Esophagus squamous epithelium (tissue), 5 donors: ENCODE measurements at regions not wholly inside any gene's neighbourhood (a gene's known extent, or its start where the extent isn't known, plus 50 kb on each side); places are given as distances from the start of the nearest gene placed in this dataset.

Experiments
- DNase-seq: peaks from one replicate; lab custom pipeline; 2025; lab: John Stamatoyannopoulos, UW
- H3K27ac ChIP-seq, 4 donors: fragments of 200-600 bp; sonication (generic); one replicate each; pipeline ENCODE4 v1.5.1; 2016 to 2019; ENCODE audit warnings: mild to moderate bottlenecking in 1 of 4
- H3K27me3 ChIP-seq, 4 donors: fragments of 200-600 bp; sonication (generic); 1 replicate in 3 of 4; 2 replicates in 1 of 4; pipeline versions ENCODE4 v1.5.1 to v1.6.0; 2017 to 2021; ENCODE audit warnings: antibody characterized with exemption in 1 of 4
- H3K36me3 ChIP-seq, 3 donors: fragments of 200-600 bp; sonication (generic); one replicate each; pipeline ENCODE4 v1.5.1; 2016 to 2019
- H3K4me1 ChIP-seq, 3 donors: fragments of 200-600 bp; sonication (generic); one replicate each; pipeline ENCODE4 v1.5.1; 2017 to 2019
- H3K4me3 ChIP-seq, 4 donors: fragments of 200-600 bp; sonication (generic); 1 replicate in 3 of 4; 2 replicates in 1 of 4; pipeline ENCODE4 v1.5.1; 2016 to 2019; ENCODE audit warnings: mild to moderate bottlenecking in 2 of 4, moderate library complexity in 1 of 4
- H3K9me3 ChIP-seq, 3 donors: fragments of 200-600 bp; sonication (generic); one replicate each; pipeline ENCODE4 v1.5.1; 2016 to 2019
- CTCF ChIP-seq, 6 experiments: fragments of 450-650 bp in 4 of 6; fragments of 200-600 bp in 2 of 6; sonication (generic) in 2 of 6; IDR thresholded peaks; one replicate each; pipeline ENCODE4 v1.5.1; 2016 to 2019; ENCODE audit warnings: antibody characterized with exemption in 6 of 6, mild to moderate bottlenecking in 4 of 6, moderate library complexity in 4 of 6
- POLR2A ChIP-seq, 4 donors: fragments of 450-650 bp; IDR thresholded peaks; one replicate each; pipeline ENCODE4 v1.6.1; 2017; ENCODE audit warnings: antibody characterized with exemption in 4 of 4, mild to moderate bottlenecking in 4 of 4, moderate library complexity in 3 of 4
- WGBS, 2 donors: methylation state at CpG; one replicate each; pipeline ENCODE4 v1.1.5; 2018; 5-methylcytosine and 5-hydroxymethylcytosine counted together
- intact Hi-C: fragments of 100-400 bp; cut with DNase I; formaldehyde crosslinking; loops from one replicate; pipeline ENCODE4 v1.15.0; 2022
- donor health status: DM: yes; HTN: yes; CAD: no.

GRCh38 chr17:77326076-77326591, 185.4 kb downstream of the SEC14L1 start:
- H3K4me1 ChIP-seq = peaks cover 52 to 94% (median 60%) of the 10 kb centered on the region in 3 donors
- H3K27ac ChIP-seq = peak overlapping the region; percentile 89 to 97 (median 93)
- WGBS, 2 donors = 80 to 84% methylated on average over 14 of the region's 18 CpGs
- no peaks in the 10 kb centered on the region for H3K9me3 ChIP-seq
- TF ChIP-seq POLR2A (IDR thresholded peaks at IDR 0.05) (no peak), CTCF (IDR thresholded peaks at IDR 0.05) (no peak)
- intact Hi-C loops = no loop called here
- DNase-seq = no peak
- H3K36me3 ChIP-seq = no peaks in the 10 kb centered on the region
- H3K4me3 ChIP-seq = no peak overlapping the region
- no peaks in the 10 kb centered on the region for H3K27me3 ChIP-seq

GRCh38 chr17:77326636-77327035, 185.9 kb downstream of the SEC14L1 start:
- Histone ChIP-seq H3K4me3 (no peak overlapping the region), H3K9me3 (no peaks in the 10 kb centered on the region), H3K4me1 (peaks cover 53 to 94% (median 59%) of the 10 kb centered on the region in 3 donors), H3K36me3 (no peaks in the 10 kb centered on the region), H3K27me3 (no peaks in the 10 kb centered on the region), H3K27ac (peak overlapping the region in 3 of 4 donors; percentile 92 to 97 (median 94))
- WGBS, 2 donors = 87 to 97% methylated on average over 6 to 7 of the region's 7 CpGs
- intact Hi-C loops = no loop called here
- TF ChIP-seq POLR2A (IDR thresholded peaks at IDR 0.05) (no peak), CTCF (IDR thresholded peaks at IDR 0.05) (no peak)
- DNase-seq = no peak

DNA sequence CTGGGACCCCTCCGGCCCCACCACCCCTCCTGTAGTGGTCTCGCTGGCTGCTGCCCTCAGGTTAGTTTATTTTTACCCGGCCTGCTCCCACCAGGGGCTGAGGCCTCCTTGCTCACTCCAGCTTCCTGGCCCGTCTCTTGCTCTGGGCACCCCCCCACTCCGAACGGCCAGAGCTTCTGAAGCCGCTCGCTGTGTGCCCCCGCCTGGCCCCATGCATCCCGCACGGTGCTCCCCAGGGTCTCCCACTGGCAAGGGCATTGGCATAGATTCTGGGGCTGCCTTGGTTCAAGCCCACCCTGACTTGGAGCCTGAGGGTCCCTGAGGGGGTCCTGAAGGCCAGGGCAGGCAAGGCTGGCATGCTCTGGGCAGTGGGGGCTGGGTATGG, 186.4 kb downstream of the SEC14L1 start:
- H3K4me3 ChIP-seq = no peak overlapping the region
- DNase-seq = no peak
- peak overlapping the region in 3 of 4 donors; percentile 24 to 68 (median 48) for H3K27ac ChIP-seq
- H3K36me3 ChIP-seq = no peaks in the 10 kb centered on the region
- H3K27me3 ChIP-seq = no peaks in the 10 kb centered on the region
- H3K9me3 ChIP-seq = no peaks in the 10 kb centered on the region
- intact Hi-C loops = no loop called here
- H3K4me1 ChIP-seq = peaks cover 49 to 94% (median 58%) of the 10 kb centered on the region in 3 donors
- 88 to 90% methylated on average over 2 to 8 of the region's 11 CpGs for WGBS, 2 donors
- no peak for TF ChIP-seq POLR2A (IDR thresholded peaks at IDR 0.05)
- no peak for TF ChIP-seq CTCF (IDR thresholded peaks at IDR 0.05)

- WGBS, 2 donors = 67 to 72% methylated on average over 9 to 19 of the region's 29 CpGs
- peak overlapping the region in 3 of 4 donors; percentile 25 to 68 (median 48) for H3K27ac ChIP-seq
- TF ChIP-seq POLR2A (IDR thresholded peaks at IDR 0.05) (no peak), CTCF (IDR thresholded peaks at IDR 0.05) (no peak)
- H3K9me3 ChIP-seq = no peaks in the 10 kb centered on the region
- H3K4me3 ChIP-seq = no peak overlapping the region
- H3K36me3 ChIP-seq = no peaks in the 10 kb centered on the region
- H3K4me1 ChIP-seq = peaks cover 45 to 94% (median 56%) of the 10 kb centered on the region in 3 donors
- H3K27me3 ChIP-seq = no peaks in the 10 kb centered on the region
- no peak for DNase-seq
- intact Hi-C loops = no loop called here
Measured at GRCh38 chr17:77327566-77328464, 187.0 kb downstream of the SEC14L1 start.
